H1 (cell line): ENCODE measurements at regions not wholly inside any gene's neighbourhood (a gene's known extent, or its start where the extent isn't known, plus 50 kb on each side); places are given as distances from the start of the nearest gene placed in this dataset.

Source experiments
- CTCF ChIA-PET: fragments of 300-600 bp; sonication (Branson Sonifier 250); formaldehyde crosslinking; loops from one replicate; lab custom pipeline; 2021; ENCODE audit not compliant: partially characterized antibody; lab: Charles Lee
- POLR2A ChIA-PET: fragments of 300-600 bp; sonication (Branson Sonifier 250); formaldehyde crosslinking; loops from one replicate; lab custom pipeline; 2021; ENCODE audit warnings: inconsistent platforms; ENCODE audit not compliant: partially characterized antibody; lab: Charles Lee
- DNase-seq, 2 experiments: peaks; one replicate each; pipeline versions ENCODE4 v3.0.0 to v3.0.0-alpha.2; 2010 to 2022; ENCODE audit warnings: low spot score in 2 of 2, low read depth in 1 of 2, mixed read lengths in 1 of 2
- FAIRE-seq: peaks from 2 replicates; lab custom pipeline; 2011; peaks lifted over from hg19 to GRCh38; lab: Jason Lieb, UNC
- H2AFZ ChIP-seq: 2 replicates; pipeline ENCODE4 v1.8.1; 2012; ENCODE audit warnings: low read length, inconsistent platforms
- H2AK5ac ChIP-seq: 2 replicates; pipeline ENCODE4 v1.6.1; 2013; ENCODE audit warnings: low read depth, low read length
- H2BK120ac ChIP-seq: replicated peaks from 2 replicates; pipeline ENCODE3; 2013; ENCODE audit warnings: low read depth, low read length, inconsistent platforms
- H2BK12ac ChIP-seq: 2 replicates; pipeline ENCODE4 v1.6.1; 2013; ENCODE audit warnings: low read depth, low read length
- H2BK15ac ChIP-seq: 2 replicates; pipeline ENCODE4 v1.6.1; 2013; ENCODE audit warnings: low read length
- H2BK20ac ChIP-seq: 2 replicates; pipeline ENCODE4 v1.6.1; 2013; ENCODE audit warnings: low read length
- H2BK5ac ChIP-seq: 2 replicates; pipeline ENCODE4 v1.6.1; 2013; ENCODE audit warnings: low read depth, low read length
- H3K14ac ChIP-seq: 2 replicates; pipeline ENCODE4 v1.6.1; 2013; ENCODE audit warnings: inconsistent platforms; ENCODE audit not compliant: insufficient read length
- H3K18ac ChIP-seq: 2 replicates; pipeline ENCODE4 v1.6.1; 2013; ENCODE audit warnings: low read length; ENCODE audit errors: extremely low read depth
- H3K23ac ChIP-seq: 2 replicates; pipeline ENCODE4 v1.6.1; 2013; ENCODE audit warnings: inconsistent platforms; ENCODE audit not compliant: insufficient read length
- H3K23me2 ChIP-seq: 2 replicates; pipeline ENCODE4 v1.6.1; 2013; ENCODE audit warnings: low read depth, low read length
- H3K27ac ChIP-seq: 2 replicates; pipeline ENCODE4 v1.6.1; 2011; ENCODE audit warnings: low read depth, low read length, inconsistent platforms
- H3K27me3 ChIP-seq, 4 experiments: replicated peaks in 1 of 4; 1 replicate in 1 of 4; 2 replicates in 3 of 4; pipeline versions ENCODE4 v1.6.1 to v1.8.1; 2011 to 2013; ENCODE audit warnings: low read length in 3 of 4, mild to moderate bottlenecking in 3 of 4, inconsistent platforms in 2 of 4, mixed read lengths in 2 of 4, moderate library complexity in 1 of 4; ENCODE audit not compliant: control insufficient read depth in 3 of 4, insufficient read depth in 3 of 4; ENCODE audit errors: extremely low read depth in 1 of 4
- H3K36me3 ChIP-seq, 4 experiments: 2 replicates each; pipeline versions ENCODE4 v1.6.1 to v1.8.1; 2011 to 2013; ENCODE audit warnings: mild to moderate bottlenecking in 4 of 4, low read length in 3 of 4, moderate library complexity in 2 of 4, control low read depth in 1 of 4, inconsistent platforms in 1 of 4; ENCODE audit not compliant: insufficient read depth in 4 of 4, control insufficient read depth in 2 of 4
- H3K4ac ChIP-seq: replicated peaks from 2 replicates; pipeline ENCODE3; 2013; ENCODE audit warnings: low read length, low read depth, mixed read lengths, inconsistent platforms; ENCODE audit not compliant: insufficient read length
- H3K4me1 ChIP-seq, 4 experiments: replicated peaks in 1 of 4; 1 replicate in 1 of 4; 2 replicates in 3 of 4; pipeline versions ENCODE4 v1.6.1 to v1.8.1; 2011 to 2013; ENCODE audit warnings: low read length in 3 of 4, inconsistent platforms in 2 of 4, mixed read lengths in 1 of 4; ENCODE audit not compliant: insufficient read depth in 4 of 4, control insufficient read depth in 3 of 4
- H3K4me2 ChIP-seq, 2 experiments: 2 replicates each; pipeline versions ENCODE4 v1.6.1 to v1.8.1; 2011 to 2013; ENCODE audit warnings: low read depth in 2 of 2, low read length in 2 of 2, control low read depth in 1 of 2, inconsistent platforms in 1 of 2, mild to moderate bottlenecking in 1 of 2; ENCODE audit not compliant: insufficient read depth in 1 of 2
- H3K4me3 ChIP-seq, 4 experiments: fragments of 200-600, 300-600 bp in 1 of 4; sonication (generic), shearing (Covaris generic), sonication (Bioruptor Twin) in 1 of 4; 2 replicates each; pipeline versions ENCODE4 v1.5.1 to v1.8.1; 2011 to 2016; ENCODE audit warnings: low read length in 4 of 4, low read depth in 3 of 4, control low read depth in 2 of 4, inconsistent platforms in 2 of 4, mild to moderate bottlenecking in 2 of 4, mixed read lengths in 1 of 4, moderate library complexity in 1 of 4; ENCODE audit not compliant: insufficient read depth in 2 of 4; ENCODE audit errors: extremely low read depth in 1 of 4
- H3K56ac ChIP-seq: replicated peaks from 2 replicates; pipeline ENCODE3; 2013; ENCODE audit warnings: low read depth, mild to moderate bottlenecking, mixed read lengths, low read length, inconsistent platforms; ENCODE audit not compliant: insufficient read length
- H3K79me1 ChIP-seq: 2 replicates; pipeline ENCODE4 v1.6.1; 2013; ENCODE audit warnings: low read depth, low read length, control low read depth
- H3K79me2 ChIP-seq, 2 experiments: 2 replicates each; pipeline versions ENCODE4 v1.6.1 to v1.8.1; 2012 to 2013; ENCODE audit warnings: low read length in 2 of 2, mild to moderate bottlenecking in 2 of 2, inconsistent platforms in 1 of 2; ENCODE audit not compliant: insufficient read depth in 2 of 2, control insufficient read depth in 1 of 2
- H3K9ac ChIP-seq, 4 experiments: replicated peaks in 1 of 4; 1 replicate in 1 of 4; 2 replicates in 3 of 4; pipeline versions ENCODE4 v1.6.1 to v1.8.1; 2011 to 2013; ENCODE audit warnings: low read depth in 3 of 4, low read length in 3 of 4, control low read depth in 2 of 4, mild to moderate bottlenecking in 2 of 4, moderate library complexity in 2 of 4, inconsistent platforms in 1 of 4; ENCODE audit errors: extremely low read depth in 1 of 4
- H3K9me3 ChIP-seq, 2 experiments: 2 replicates each; pipeline versions ENCODE4 v1.6.1 to v1.8.1; 2012 to 2013; ENCODE audit warnings: mild to moderate bottlenecking in 2 of 2, moderate library complexity in 2 of 2, control low read depth in 1 of 2, inconsistent platforms in 1 of 2, low read depth in 1 of 2, low read length in 1 of 2, mixed read lengths in 1 of 2; ENCODE audit not compliant: insufficient read depth in 2 of 2
- H4K20me1 ChIP-seq, 2 experiments: replicated peaks in 1 of 2; 2 replicates each; pipeline versions ENCODE3 to v1.8.1; 2011 to 2013; ENCODE audit warnings: inconsistent platforms in 2 of 2, low read length in 2 of 2, mild to moderate bottlenecking in 1 of 2; ENCODE audit not compliant: insufficient read depth in 2 of 2, control insufficient read depth in 1 of 2
- H4K5ac ChIP-seq: 2 replicates; pipeline ENCODE4 v1.6.1; 2013; ENCODE audit warnings: low read length, low read depth, mixed read lengths, inconsistent platforms; ENCODE audit not compliant: insufficient read length
- H4K8ac ChIP-seq: 2 replicates; pipeline ENCODE4 v1.8.0; 2013; ENCODE audit warnings: mild to moderate bottlenecking, moderate library complexity, low read length, inconsistent platforms; ENCODE audit not compliant: insufficient read depth; ENCODE audit errors: extremely low read depth
- H4K91ac ChIP-seq: replicated peaks from 2 replicates; pipeline ENCODE3; 2013; ENCODE audit warnings: low read length, mixed read lengths, inconsistent platforms; ENCODE audit not compliant: insufficient read length
- HDAC2 ChIP-seq, 2 experiments: fragments of 300-600 bp in 1 of 2; sonication (generic) in 1 of 2; IDR thresholded peaks; 2 replicates each; pipeline ENCODE4 v1.6.1; 2011 to 2012; ENCODE audit warnings: low read depth in 2 of 2, low read length in 2 of 2, mild to moderate bottlenecking in 2 of 2, moderate library complexity in 2 of 2, borderline replicate concordance in 1 of 2, inconsistent platforms in 1 of 2
- HDAC6 ChIP-seq: IDR thresholded peaks from one replicate; pipeline ENCODE4 v1.7.1; 2012; ENCODE audit warnings: low read depth, mild to moderate bottlenecking, inconsistent platforms, low read length, moderate library complexity
- KDM1A ChIP-seq: fragments of 200-600, 300-600 bp; sonication (generic); IDR thresholded peaks from 2 replicates; pipeline ENCODE4 v1.7.1; 2016; ENCODE audit warnings: mild to moderate bottlenecking, low read length, borderline replicate concordance
- RFX5 ChIP-seq: IDR thresholded peaks from 2 replicates; pipeline ENCODE4 v1.6.1; 2011; ENCODE audit warnings: low read depth, low read length, improper control_type of control experiment, borderline replicate concordance
- RXRA ChIP-seq: IDR thresholded peaks from 2 replicates; pipeline ENCODE4 v1.6.1; 2011; ENCODE audit warnings: low read depth, mild to moderate bottlenecking, low read length, moderate library complexity; ENCODE audit not compliant: insufficient read depth
- WGBS, 2 experiments: shearing (Covaris generic) in 1 of 2; methylation state at CpG; one replicate each; pipeline versions ENCODE4 v1.1.6 to v1.1.7; 2013 to 2015; ENCODE audit warnings: low lambda C conversion rate in 2 of 2, mixed read lengths in 2 of 2, inconsistent platforms in 1 of 2, low coverage in 1 of 2, missing lambda C conversion rate in 1 of 2; ENCODE audit not compliant: insufficient replicate concordance in 2 of 2, insufficient coverage in 1 of 2, insufficient read length in 1 of 2; ENCODE audit errors: extremely low coverage in 1 of 2, missing lambda C conversion rate in 1 of 2; 5-methylcytosine and 5-hydroxymethylcytosine counted together

DNA sequence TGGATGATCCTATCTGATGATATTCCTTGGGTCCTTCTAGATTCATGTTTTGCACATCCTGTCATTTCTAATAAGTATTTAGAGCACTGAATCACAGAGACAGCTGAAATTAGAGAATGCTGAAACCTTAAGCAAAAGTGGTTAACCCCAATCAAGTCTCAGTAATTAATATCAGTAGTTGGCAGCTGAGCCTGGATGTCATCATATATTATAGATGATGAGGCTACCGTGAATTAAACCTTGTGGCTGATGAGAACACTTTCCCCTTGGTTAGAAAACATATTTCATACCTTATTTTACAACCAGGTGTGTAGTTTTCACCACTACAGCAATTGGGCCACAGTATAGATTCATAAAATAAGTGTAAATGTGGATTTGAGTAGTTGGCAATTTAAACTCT, 499.0 kb downstream of the PDGFC start:
- H3K79me1 ChIP-seq, result no peaks in the 10 kb centered on the region
- no peak overlapping the region for H3K14ac ChIP-seq
- no peak overlapping the region for H2AFZ ChIP-seq
- CTCF ChIA-PET, result interaction anchor here (1.1 kb wide), 1 partner anchor 9 kb away, joined by 5 read pairs; no protein-coding TSS in a partner anchor
- no peak overlapping the region for H3K56ac ChIP-seq
- H3K9me3 ChIP-seq, result no peaks in the 10 kb centered on the region
- H2BK5ac ChIP-seq, result no peak overlapping the region
- H2BK120ac ChIP-seq, result no peak overlapping the region
- FAIRE-seq (no peak), DNase-seq (no peak)
- H3K18ac ChIP-seq, result no peak overlapping the region
- POLR2A ChIA-PET, result no interaction called here
- no peak overlapping the region for H4K91ac ChIP-seq
- no peak overlapping the region for H2BK15ac ChIP-seq
- no peaks in the 10 kb centered on the region for H4K20me1 ChIP-seq
- H3K4me3 ChIP-seq, result no peak overlapping the region
- H3K27ac ChIP-seq, result no peak overlapping the region
- no peaks in the 10 kb centered on the region for H3K27me3 ChIP-seq
- no peak for TF ChIP-seq HDAC6
- no peak for TF ChIP-seq KDM1A
- TF ChIP-seq HDAC2 (IDR thresholded peaks at IDR 0.05; ENCODE audit: borderline replicate concordance in 1 of 2, low read depth in 2 of 2, low read length in 2 of 2), result no peak
- TF ChIP-seq RXRA, result no peak
- no peak for TF ChIP-seq RFX5
- TF ChIP-seq, all 59 proteins: peak for 0
- Histone ChIP-seq H4K5ac (no peak overlapping the region), H3K23me2 (no peaks in the 10 kb centered on the region), H4K8ac (no peak overlapping the region), H3K4me2 (no peak overlapping the region), H3K79me2 (no peaks in the 10 kb centered on the region), H3K23ac (no peak overlapping the region), H3K36me3 (no peaks in the 10 kb centered on the region), H3K9ac (no peak overlapping the region), H3K4me1 (no peaks in the 10 kb centered on the region), H2BK20ac (no peak overlapping the region), H2BK12ac (no peak overlapping the region), H3K4ac (no peak overlapping the region), H2AK5ac (no peak overlapping the region)
- 82% methylated on average over 1 of the region's 1 CpG; no CpG with 5 or more reads in 1 of the 2 experiments for WGBS, 2 experiments
